ENCODE measurements at regions not wholly inside any gene's neighbourhood (a gene's known extent, or its start where the extent isn't known, plus 50 kb on each side); places are given as distances from the start of the nearest gene placed in this dataset.
"Not testable (repeated sequence)": the region's sequence is repeated elsewhere in the genome, so short reads cannot be mapped to it uniquely, and the experiment has no call there.

DNA sequence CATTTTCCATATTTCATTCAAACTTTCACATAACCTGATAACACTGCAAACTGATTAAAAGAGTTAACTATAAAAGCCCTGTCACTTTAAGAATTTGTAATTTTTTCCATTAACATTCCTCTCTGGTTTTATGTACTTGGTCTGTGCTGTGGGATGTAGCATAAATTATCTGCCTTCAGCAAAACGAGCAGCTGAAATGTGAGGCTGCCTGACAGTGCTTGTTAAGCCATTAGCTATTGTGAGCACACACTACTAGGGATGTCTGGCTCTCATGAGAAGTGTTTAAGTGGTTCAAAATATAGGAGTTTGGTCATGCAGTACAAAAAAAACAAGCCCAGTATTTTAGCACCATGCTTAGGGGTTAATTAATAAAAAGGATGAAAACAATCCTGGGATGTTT lies 63.0 kb downstream of the HOXA1 start:
- 0 out of 2 replicates have a peak, but pooled peaks cover 9% of the 10 kb centered on the region for H3K27me3 ChIP-seq
- DNase-seq: peak in 1 of 2 experiments; percentile 9
- H3K27ac ChIP-seq: no peak overlapping the region
- H3K36me3 ChIP-seq: no peaks in the 10 kb centered on the region
- H3K9me3 ChIP-seq (replicated peaks): no peaks in the 10 kb centered on the region
- 0 out of 2 replicates have a peak, but pooled peaks cover 3% of the 10 kb centered on the region for H3K4me1 ChIP-seq
- no peak overlapping the region for H3K4me3 ChIP-seq

DNA sequence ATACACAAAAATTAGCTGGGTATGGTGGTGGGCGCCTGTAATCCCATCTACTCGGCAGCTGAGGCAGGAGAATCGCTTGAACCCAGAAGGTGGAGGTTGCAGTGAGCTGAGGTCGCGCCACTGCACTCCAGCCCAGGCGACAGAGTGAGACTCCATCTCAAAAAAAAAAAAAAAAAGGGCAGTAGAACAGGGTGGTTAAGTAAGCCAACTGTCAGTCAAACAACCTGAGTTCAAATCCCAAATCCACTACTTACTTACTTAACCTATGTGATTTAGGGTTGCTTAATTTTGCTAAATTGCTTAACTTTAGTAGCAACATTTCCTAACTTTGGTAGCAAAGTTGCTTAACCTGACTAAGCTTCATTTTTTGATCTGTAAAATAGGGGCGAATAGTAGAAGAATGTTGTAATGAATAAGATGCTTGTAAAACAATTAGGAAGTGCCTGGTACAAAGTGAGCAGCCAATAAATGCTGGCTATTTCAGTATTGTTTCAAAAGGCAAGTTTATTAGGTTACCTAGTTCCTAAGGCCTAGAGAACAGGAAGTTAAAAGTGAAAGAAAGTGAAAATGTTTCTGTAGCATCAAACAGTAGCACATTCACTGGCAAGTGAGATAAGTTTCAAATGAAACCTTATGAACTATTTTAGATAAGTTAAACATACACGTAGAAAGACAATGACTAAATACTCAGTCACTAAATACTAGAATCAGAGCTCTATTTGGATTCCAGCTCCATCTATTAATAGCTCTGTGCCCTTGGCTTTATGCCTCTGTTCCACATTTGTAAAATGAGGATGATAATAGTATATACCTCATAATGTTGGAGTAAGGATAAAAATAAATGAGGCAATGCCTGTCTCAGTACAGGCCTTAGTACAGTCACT lies 64.3 kb downstream of the HOXA1 start:
- Histone ChIP-seq H3K4me3 (no peak overlapping the region), H3K36me3 (no peaks in the 10 kb centered on the region), H3K27ac (no peak overlapping the region), H3K9me3 (replicated peaks) (no peaks in the 10 kb centered on the region), H3K4me1 (0 out of 2 replicates have a peak, but pooled peaks cover 3% of the 10 kb centered on the region), H3K27me3 (0 out of 2 replicates have a peak, but pooled peaks cover 9% of the 10 kb centered on the region)
- DNase-seq: no peak

DNA sequence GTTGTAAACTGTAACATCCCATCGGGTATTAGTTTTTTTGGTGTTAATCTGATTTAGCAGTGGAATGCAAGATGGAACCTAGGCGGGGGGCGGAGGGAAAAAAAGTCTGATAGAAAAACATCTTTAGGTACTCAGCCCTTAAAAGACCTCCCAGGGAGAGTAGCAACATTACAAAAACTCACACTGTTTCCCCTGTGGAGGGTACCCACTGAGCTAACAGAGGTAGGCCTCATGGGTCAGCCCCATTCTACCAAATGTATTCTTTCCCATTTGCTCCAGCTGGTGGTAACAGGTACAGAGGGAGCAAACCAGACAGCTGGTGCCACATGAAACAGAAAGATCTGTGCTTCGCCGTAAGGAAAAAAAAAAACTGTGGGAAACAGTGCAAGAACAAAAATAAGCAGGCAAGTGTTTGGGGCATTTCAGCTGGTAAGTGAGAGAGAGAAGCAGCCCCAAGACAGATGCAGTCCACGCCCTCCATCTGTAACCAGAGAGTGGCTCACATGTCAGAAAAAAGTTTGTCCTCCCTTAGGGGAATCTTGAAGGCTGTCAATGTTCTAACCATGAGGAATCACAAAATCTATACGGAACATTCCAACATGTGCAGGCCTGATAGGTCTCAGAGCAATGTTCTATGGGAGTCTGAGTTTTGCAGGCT lies 65.3 kb downstream of the HOXA1 start:
- H3K27me3 ChIP-seq: peaks cover 9% of the 10 kb centered on the region; the same call in 1 of the 2 replicates
- H3K27ac ChIP-seq: no peak overlapping the region
- H3K4me1 ChIP-seq: 0 out of 2 replicates have a peak, but pooled peaks cover 3% of the 10 kb centered on the region
- H3K4me3 ChIP-seq: no peak overlapping the region
- peak in 1 of 2 experiments; percentile 27 for DNase-seq
- H3K36me3 ChIP-seq: no peaks in the 10 kb centered on the region
- no peaks in the 10 kb centered on the region for H3K9me3 ChIP-seq (replicated peaks)

DNA sequence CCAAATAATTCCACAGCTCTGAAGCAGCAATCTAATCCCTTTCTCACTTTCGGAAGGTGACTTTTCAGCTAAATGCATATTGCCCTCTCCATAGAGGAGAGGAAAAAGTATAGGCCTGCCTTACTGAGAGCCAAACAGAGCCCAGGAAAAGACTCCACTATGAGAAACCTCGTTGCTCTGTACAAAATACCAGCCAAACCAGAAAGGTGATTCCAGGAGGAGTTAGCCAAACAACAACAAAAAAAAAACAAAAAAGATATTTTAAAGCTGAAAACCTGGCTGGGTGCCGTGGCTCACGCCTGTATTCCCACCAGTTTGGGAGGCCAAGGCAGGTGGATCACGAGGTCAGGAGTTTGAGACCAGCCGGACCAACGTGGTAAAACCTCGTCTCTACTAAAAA lies 70.5 kb downstream of the HOXA1 start:
- Histone ChIP-seq H3K4me3 (no peak overlapping the region), H3K9me3 (replicated peaks) (peaks cover under 1% of the 10 kb centered on the region; the same call in 1 of the 2 replicates), H3K36me3 (no peaks in the 10 kb centered on the region)

GRCh38 chr7:27010068-27010467 lies 85.7 kb downstream of the HOXA1 start:
- H3K9me3 ChIP-seq (replicated peaks): no peaks in the 10 kb centered on the region
- H3K27ac ChIP-seq: no peak overlapping the region
- no peak for DNase-seq
- H3K27me3 ChIP-seq: no peaks in the 10 kb centered on the region
- no peaks in the 10 kb centered on the region for H3K4me1 ChIP-seq
- H3K4me3 ChIP-seq: no peak overlapping the region
- H3K36me3 ChIP-seq: no peaks in the 10 kb centered on the region

More for the DNA sequence above, 70.5 kb downstream of the HOXA1 start:
- H3K4me1 ChIP-seq: no peaks in the 10 kb centered on the region
- H3K27me3 ChIP-seq: peaks cover 5% of the 10 kb centered on the region
- no peak for DNase-seq
- H3K27ac ChIP-seq: no peak overlapping the region

- Histone ChIP-seq H3K36me3 (no peaks in the 10 kb centered on the region), H3K4me1 (no peaks in the 10 kb centered on the region), H3K27me3 (no peaks in the 10 kb centered on the region; the same call in 1 of the 2 replicates), H3K27ac (no peak overlapping the region), H3K4me3 (no peak overlapping the region), H3K9me3 (replicated peaks) (0 out of 2 replicates have a peak, but pooled peaks cover 3% of the 10 kb centered on the region)
- DNase-seq: no peak
These were observed 95.3 kb downstream of the HOXA1 start for GRCh38 chr7:27000496-27000895.

DNA sequence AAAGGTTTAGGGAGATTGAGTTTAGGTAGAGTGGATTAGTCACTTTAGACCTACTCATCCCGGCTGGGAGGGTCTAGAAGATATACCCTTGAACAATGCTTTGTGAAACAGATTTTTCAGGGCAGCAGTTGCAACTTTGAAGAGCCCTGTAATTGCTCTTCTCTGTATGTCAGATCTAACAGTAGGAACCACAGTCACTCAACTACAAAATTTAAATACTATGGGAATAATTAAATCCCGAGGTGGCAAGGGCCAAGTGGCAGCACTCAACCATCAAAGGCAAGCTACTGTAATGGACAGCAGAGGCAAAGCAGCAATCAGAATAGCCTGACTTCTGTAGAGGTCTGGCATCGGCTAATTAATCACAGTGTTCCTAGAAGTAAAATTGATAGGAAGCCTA lies 97.5 kb downstream of the HOXA1 start:
- not testable (repeated sequence) for H3K36me3 ChIP-seq; H3K9me3 ChIP-seq (replicated peaks); H3K4me3 ChIP-seq; DNase-seq; H3K27ac ChIP-seq; H3K27me3 ChIP-seq; H3K4me1 ChIP-seq

DNA sequence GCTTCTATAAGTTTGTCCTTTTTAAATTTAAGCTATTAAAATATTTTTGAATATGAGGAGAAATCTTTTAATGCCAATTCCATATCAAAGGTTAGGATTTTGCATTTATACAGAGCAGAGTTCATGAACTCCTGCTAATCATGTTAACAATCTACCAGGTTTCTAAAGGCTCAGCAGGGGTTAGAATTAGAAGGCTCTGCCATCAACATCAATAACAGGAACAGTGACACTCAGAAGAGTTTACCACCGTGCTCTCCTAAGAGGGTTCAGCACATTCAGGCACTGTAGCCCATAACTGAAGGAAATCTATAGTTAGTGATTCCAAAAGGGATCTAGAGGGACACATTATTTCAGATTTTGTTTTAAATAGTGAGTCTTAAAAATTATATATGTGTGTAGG lies 100.1 kb downstream of the HOXA1 start:
- DNase-seq: no peak
- H3K4me3 ChIP-seq: no peak overlapping the region
- H3K27ac ChIP-seq: no peak overlapping the region
- no peaks in the 10 kb centered on the region for H3K4me1 ChIP-seq
- no peaks in the 10 kb centered on the region for H3K36me3 ChIP-seq
- H3K27me3 ChIP-seq: no peaks in the 10 kb centered on the region; the same call in 1 of the 2 replicates
- H3K9me3 ChIP-seq (replicated peaks): 0 out of 2 replicates have a peak, but pooled peaks cover 3% of the 10 kb centered on the region

DNA sequence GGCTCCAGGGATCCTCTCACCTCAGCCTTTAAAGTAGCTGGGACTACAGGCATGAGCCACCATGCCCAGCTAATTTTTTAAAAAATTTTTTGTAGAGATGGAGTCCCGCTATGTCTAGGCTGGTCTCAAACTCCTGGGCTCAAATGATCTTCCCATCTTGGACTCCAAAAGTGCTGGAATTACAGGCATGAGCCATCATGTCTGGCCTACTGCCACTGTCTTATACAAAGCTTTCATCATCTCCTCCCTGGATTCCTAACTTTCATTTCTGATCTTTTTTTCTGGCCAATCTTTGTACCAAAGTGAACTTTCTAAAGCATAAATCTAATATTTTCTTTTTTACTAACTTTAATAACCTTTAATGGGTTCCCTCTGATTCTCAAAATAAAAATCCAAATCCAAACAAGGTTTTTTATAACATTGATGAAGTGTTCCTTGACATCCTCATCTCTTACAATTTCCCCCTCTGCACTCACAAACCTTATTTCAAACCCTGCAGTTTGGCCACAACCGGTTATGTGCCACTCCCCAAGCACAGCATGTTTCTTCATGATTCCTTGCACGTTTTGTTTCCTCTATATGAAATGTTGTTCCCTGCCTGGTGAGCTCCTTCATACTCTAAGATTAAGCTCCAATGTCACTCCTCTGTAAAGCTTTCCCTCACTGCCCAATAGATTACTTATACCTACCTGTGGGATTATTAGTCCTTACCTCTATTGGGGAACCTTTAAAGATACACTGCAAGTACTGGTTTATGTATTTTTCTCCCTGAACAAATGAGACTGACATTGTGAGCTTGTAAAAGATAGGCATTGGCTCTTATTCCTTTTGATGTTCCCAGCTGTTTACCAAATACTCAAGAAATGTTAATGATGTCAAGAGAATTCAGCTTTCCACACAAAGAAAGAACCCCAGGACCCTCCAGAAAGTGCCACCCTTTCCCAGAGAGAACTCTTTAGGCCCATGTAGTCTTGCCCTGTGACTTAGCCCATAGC lies 101.7 kb downstream of the HOXA1 start:
- Histone ChIP-seq H3K27me3 (no peaks in the 10 kb centered on the region; the same call in 1 of the 2 replicates), H3K4me1 (no peaks in the 10 kb centered on the region), H3K27ac (no peak overlapping the region), H3K4me3 (no peak overlapping the region), H3K9me3 (replicated peaks) (0 out of 2 replicates have a peak, but pooled peaks cover 3% of the 10 kb centered on the region), H3K36me3 (no peaks in the 10 kb centered on the region)
- no peak for DNase-seq

- Histone ChIP-seq H3K27me3 (no peaks in the 10 kb centered on the region; the same call in 1 of the 2 replicates), H3K36me3 (no peaks in the 10 kb centered on the region), H3K27ac (no peak overlapping the region), H3K9me3 (replicated peaks) (no peaks in the 10 kb centered on the region), H3K4me3 (no peak overlapping the region), H3K4me1 (no peaks in the 10 kb centered on the region)
- no peak for DNase-seq
These were observed 103.1 kb downstream of the HOXA1 start for GRCh38 chr7:26992670-26993069.

DNA sequence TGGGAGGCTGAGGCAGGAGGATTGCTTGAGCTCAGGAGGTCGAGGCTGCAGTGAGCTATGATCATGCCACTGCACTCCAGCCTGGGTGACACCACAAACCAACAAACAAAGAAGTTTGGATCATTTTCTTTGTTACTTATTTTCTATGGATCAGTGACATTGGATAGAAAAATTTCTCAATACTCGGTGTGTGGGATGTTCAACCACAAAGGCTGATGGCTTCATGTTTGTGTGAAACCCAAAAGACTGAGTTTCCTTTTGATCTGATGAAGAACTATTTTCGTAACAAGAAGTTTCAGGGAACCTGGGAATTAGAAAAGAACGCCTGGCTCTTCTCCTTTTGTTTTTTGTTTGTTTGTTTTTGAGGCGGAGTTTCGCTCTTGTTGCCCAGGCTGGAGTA lies 104.0 kb downstream of the HOXA1 start:
- no peak for DNase-seq
- no peaks in the 10 kb centered on the region for H3K4me1 ChIP-seq
- H3K27me3 ChIP-seq: no peaks in the 10 kb centered on the region; the same call in 1 of the 2 replicates
- no peaks in the 10 kb centered on the region for H3K9me3 ChIP-seq (replicated peaks)
- no peaks in the 10 kb centered on the region for H3K36me3 ChIP-seq
- no peak overlapping the region for H3K27ac ChIP-seq
- no peak overlapping the region for H3K4me3 ChIP-seq

GRCh38 chr7:26989897-26990670 lies 105.7 kb downstream of the HOXA1 start:
- no peak overlapping the region for H3K27ac ChIP-seq
- DNase-seq: no peak
- H3K9me3 ChIP-seq (replicated peaks): no peaks in the 10 kb centered on the region
- H3K36me3 ChIP-seq: no peaks in the 10 kb centered on the region
- no peaks in the 10 kb centered on the region; the same call in 1 of the 2 replicates for H3K27me3 ChIP-seq
- no peak overlapping the region for H3K4me3 ChIP-seq
- no peaks in the 10 kb centered on the region for H3K4me1 ChIP-seq

- Histone ChIP-seq H3K36me3 (no peaks in the 10 kb centered on the region), H3K4me3 (no peak overlapping the region), H3K27ac (no peak overlapping the region), H3K4me1 (no peaks in the 10 kb centered on the region), H3K27me3 (no peaks in the 10 kb centered on the region), H3K9me3 (replicated peaks) (no peaks in the 10 kb centered on the region)
- no peak for DNase-seq
These were observed 106.9 kb downstream of the HOXA1 start for GRCh38 chr7:26988836-26989374.
